ENCODE measurements at regions not wholly inside any gene's neighbourhood (a gene's known extent, or its start where the extent isn't known, plus 50 kb on each side); places are given as distances from the start of the nearest gene placed in this dataset.

DNA sequence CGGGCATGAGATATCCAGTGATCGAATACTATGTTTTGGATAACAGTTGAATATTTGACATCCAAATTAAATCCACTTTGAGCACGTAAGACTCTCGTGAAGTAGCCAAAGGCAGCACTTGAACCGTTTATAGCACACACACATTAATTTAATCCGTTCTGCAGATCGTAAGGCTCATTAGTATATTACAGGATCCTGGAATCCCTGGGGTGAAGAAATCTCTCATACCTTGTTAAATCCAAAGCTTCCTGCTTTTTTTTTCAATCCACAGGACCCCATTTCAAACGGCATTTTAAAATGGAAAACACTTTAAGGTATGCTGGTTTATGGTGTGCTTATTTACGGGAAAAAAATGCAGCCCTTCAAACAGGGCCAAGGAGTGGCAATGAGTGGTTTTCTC lies 158.4 kb upstream of the ADARB2 start:
- no peak for DNase-seq
- no peak for ATAC-seq
- Histone ChIP-seq H3K9me3 (peaks cover 36% of the 10 kb centered on the region), H3K4me1 (ENCODE audit: low read depth) (no peaks in the 10 kb centered on the region), H3K36me3 (ENCODE audit: low read depth) (no peaks in the 10 kb centered on the region), H3K4me3 (no peak overlapping the region)
- TF ChIP-seq, protein P1, sequence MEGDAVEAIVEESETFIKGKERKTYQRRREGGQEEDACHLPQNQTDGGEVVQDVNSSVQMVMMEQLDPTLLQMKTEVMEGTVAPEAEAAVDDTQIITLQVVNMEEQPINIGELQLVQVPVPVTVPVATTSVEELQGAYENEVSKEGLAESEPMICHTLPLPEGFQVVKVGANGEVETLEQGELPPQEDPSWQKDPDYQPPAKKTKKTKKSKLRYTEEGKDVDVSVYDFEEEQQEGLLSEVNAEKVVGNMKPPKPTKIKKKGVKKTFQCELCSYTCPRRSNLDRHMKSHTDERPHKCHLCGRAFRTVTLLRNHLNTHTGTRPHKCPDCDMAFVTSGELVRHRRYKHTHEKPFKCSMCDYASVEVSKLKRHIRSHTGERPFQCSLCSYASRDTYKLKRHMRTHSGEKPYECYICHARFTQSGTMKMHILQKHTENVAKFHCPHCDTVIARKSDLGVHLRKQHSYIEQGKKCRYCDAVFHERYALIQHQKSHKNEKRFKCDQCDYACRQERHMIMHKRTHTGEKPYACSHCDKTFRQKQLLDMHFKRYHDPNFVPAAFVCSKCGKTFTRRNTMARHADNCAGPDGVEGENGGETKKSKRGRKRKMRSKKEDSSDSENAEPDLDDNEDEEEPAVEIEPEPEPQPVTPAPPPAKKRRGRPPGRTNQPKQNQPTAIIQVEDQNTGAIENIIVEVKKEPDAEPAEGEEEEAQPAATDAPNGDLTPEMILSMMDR (IDR thresholded peaks at IDR 0.05): no peak
- intact Hi-C loops (cut with DNase I, micrococcal nuclease): no loop called here

- peaks cover 36% of the 10 kb centered on the region for H3K9me3 ChIP-seq
- intact Hi-C loops (cut with DNase I, micrococcal nuclease): no loop called here
- no peak overlapping the region for H3K4me3 ChIP-seq
- H3K36me3 ChIP-seq (ENCODE audit: low read depth): no peaks in the 10 kb centered on the region
- H3K4me1 ChIP-seq (ENCODE audit: low read depth): no peaks in the 10 kb centered on the region
- TF ChIP-seq, protein P1 (IDR thresholded peaks at IDR 0.05): no peak
- DNase-seq: no peak
- no peak for ATAC-seq
These were observed 157.6 kb upstream of the ADARB2 start for GRCh38 chr10:1894912-1895311.

GRCh38 chr10:1893941-1894340 lies 156.6 kb upstream of the ADARB2 start:
- H3K4me1 ChIP-seq (ENCODE audit: low read depth): no peaks in the 10 kb centered on the region
- intact Hi-C loops (cut with DNase I, micrococcal nuclease): no loop called here
- TF ChIP-seq, protein P1 (IDR thresholded peaks at IDR 0.05): no peak
- no peak overlapping the region for H3K4me3 ChIP-seq
- peaks cover 35% of the 10 kb centered on the region for H3K9me3 ChIP-seq
- H3K36me3 ChIP-seq (ENCODE audit: low read depth): no peaks in the 10 kb centered on the region
- ATAC-seq (no peak), DNase-seq (no peak)

DNA sequence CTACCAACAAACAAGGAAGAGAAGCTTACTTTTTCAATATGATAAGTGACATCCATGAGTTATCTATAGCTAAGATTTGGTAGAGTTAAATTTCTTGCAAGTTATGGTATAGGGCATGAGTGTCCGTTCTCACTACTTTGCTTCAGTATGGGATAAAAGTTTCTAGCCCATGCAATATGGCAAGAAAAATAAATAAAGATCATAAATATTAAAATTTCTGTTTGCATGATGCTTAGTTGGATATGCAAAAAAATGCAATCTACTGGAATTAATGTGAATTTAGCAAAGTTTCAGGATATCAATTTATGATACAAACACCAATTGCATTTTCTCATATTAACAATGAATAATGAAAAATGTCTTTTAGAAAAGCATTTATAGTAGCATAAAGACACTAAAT lies 148.7 kb upstream of the ADARB2 start:
- Histone ChIP-seq H3K36me3 (ENCODE audit: low read depth) (no peaks in the 10 kb centered on the region), H3K4me1 (ENCODE audit: low read depth) (no peaks in the 10 kb centered on the region), H3K4me3 (no peak overlapping the region), H3K9me3 (peaks cover 35% of the 10 kb centered on the region)
- DNase-seq: no peak
- intact Hi-C loops (cut with DNase I, micrococcal nuclease): no loop called here
- TF ChIP-seq, protein P1 (IDR thresholded peaks at IDR 0.05): no peak
- ATAC-seq: no peak

GRCh38 chr10:1882728-1883127 lies 145.4 kb upstream of the ADARB2 start:
- intact Hi-C loops (cut with DNase I, micrococcal nuclease): no loop called here
- Histone ChIP-seq H3K4me3 (no peak overlapping the region), H3K9me3 (peaks cover 38% of the 10 kb centered on the region), H3K4me1 (ENCODE audit: low read depth) (no peaks in the 10 kb centered on the region), H3K36me3 (ENCODE audit: low read depth) (no peaks in the 10 kb centered on the region)
- ATAC-seq: no peak
- DNase-seq: no peak
- TF ChIP-seq, protein P1 (IDR thresholded peaks at IDR 0.05): no peak

DNA sequence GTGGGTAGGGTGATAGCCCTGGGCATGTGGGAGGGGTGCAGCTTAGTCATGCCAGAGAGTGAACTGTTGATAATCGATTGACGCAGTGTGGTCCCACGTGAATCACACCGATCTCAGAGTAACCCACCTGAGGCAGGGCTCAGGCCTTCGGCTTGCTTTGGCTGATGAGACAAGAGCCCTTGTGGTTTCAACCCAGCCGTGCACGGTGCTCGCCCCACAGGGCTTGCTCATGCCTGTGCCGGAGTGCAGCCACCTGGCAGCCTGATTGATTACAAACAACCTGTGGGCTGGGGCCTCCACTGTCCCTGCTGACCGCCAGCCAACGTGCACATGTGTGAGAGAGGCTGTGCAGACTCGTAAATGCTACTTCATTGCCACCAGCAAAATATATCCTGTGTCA lies 144.9 kb upstream of the ADARB2 start:
- TF ChIP-seq, protein P1 (IDR thresholded peaks at IDR 0.05): no peak
- Histone ChIP-seq H3K4me1 (ENCODE audit: low read depth) (no peaks in the 10 kb centered on the region), H3K36me3 (ENCODE audit: low read depth) (no peaks in the 10 kb centered on the region), H3K4me3 (no peak overlapping the region), H3K9me3 (peaks cover 38% of the 10 kb centered on the region)
- no peak for ATAC-seq
- no peak for DNase-seq
- intact Hi-C loops (cut with DNase I, micrococcal nuclease): no loop called here

Measured in mucosa of descending colon (tissue), 3 donors.